D721Med (cell line): ENCODE measurements at regions not wholly inside any gene's neighbourhood (a gene's known extent, or its start where the extent isn't known, plus 50 kb on each side); places are given as distances from the start of the nearest gene placed in this dataset.

Experiments used
- DNase-seq: peaks from one replicate; pipeline ENCODE4 v3.0.0; 2011; ENCODE audit warnings: low spot score; ENCODE audit not compliant: insufficient read length
- FAIRE-seq: peaks from 2 replicates; lab custom pipeline; 2011; peaks lifted over from hg19 to GRCh38; lab: Jason Lieb, UNC
- CTCF ChIP-seq: IDR thresholded peaks from 2 replicates; pipeline ENCODE4 v1.5.1; 2012; ENCODE audit warnings: mild to moderate bottlenecking, control low read depth; ENCODE audit not compliant: insufficient read depth; ENCODE audit errors: missing control alignments

- TF ChIP-seq CTCF, result no peak
- DNase-seq (no peak), FAIRE-seq (no peak)
Observed at GRCh38 chr12:114287821-114288525, 118.0 kb downstream of the TBX5 start.

GRCh38 chr12:114286145-114286544 is 119.8 kb downstream of the TBX5 start:
- FAIRE-seq, result no peak
- TF ChIP-seq CTCF, result no peak
- no peak for DNase-seq

- TF ChIP-seq CTCF, result no peak
- no peak for FAIRE-seq
- no peak for DNase-seq
Observed at GRCh38 chr12:114285554-114285953, 120.4 kb downstream of the TBX5 start.

GRCh38 chr12:114284041-114284440 is 121.9 kb downstream of the TBX5 start:
- TF ChIP-seq CTCF, result no peak
- no peak for DNase-seq
- FAIRE-seq, result no peak

DNA sequence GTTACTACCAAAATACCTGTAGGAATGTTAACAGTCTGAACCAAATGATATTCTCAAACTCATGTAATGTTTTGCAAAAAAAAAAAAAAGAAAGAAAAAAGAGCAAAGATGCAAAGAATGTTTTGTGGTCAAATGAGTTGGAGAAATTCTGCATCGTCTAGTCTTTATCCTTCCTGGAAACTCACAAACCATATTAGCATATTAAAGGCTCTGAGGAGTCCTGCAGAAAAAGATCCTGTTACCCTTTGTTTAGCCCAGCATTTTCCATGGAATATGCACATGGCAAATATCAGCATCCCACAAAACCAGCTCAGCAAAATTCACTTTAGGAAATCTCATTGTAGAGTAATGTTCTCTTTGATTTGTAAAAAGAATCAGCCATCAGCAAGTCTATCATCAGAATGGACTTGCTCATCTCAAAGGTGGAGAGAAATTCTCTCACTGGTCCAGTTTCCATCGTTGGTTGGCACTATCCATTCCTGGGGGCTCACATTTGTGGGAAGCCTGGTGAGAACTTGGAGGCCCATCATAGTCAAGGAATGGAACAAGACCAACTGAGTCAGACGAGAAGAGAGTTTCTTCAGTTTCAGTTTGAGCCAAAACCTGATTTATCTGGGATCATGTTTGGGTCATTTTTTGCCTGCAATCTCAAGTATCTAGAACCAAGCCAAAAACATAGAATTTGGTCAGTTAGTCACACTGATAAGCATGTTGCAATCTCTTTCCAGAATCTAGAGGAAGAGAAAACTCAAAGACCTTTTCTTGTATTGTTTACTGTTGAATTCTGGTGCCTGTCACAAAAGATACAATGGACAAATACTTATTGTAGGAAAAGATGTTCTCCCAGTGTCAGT is 129.8 kb downstream of the TBX5 start:
- no peak for TF ChIP-seq CTCF
- FAIRE-seq (no peak), DNase-seq (no peak)

GRCh38 chr12:114275086-114275485 is 130.9 kb downstream of the TBX5 start:
- FAIRE-seq (no peak), DNase-seq (no peak)
- TF ChIP-seq CTCF, result no peak

DNA sequence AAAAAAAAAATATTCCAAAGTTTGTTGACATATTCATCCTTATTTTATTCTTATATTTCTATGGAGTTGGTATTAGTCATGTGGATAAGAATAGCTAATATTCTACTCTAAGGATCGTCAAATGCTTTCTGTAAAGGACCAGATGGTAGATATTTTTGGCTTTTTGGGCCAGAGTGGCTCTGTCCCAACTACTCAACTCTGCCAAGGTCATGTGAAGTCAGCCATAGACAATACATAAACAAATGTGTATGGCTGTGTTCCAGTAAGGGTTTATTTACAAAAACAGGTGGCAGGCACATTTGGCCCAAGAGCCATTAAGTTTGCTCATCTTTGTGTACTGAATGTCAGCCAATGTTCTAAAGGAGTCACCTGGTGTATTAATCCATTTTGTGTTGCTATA is 131.8 kb downstream of the TBX5 start:
- DNase-seq (no peak), FAIRE-seq (no peak)
- no peak for TF ChIP-seq CTCF
